GM18526 (cell line): ENCODE measurements at regions not wholly inside any gene's neighbourhood (a gene's known extent, or its start where the extent isn't known, plus 50 kb on each side); places are given as distances from the start of the nearest gene placed in this dataset.

Experiments used
- POLR2A ChIP-seq: IDR thresholded peaks from 3 replicates; pipeline ENCODE4 v1.6.1; 2011; ENCODE audit not compliant: insufficient read length; ENCODE audit errors: extremely low read depth

- TF ChIP-seq POLR2A, result no peak
Measured at GRCh38 chr22:49010070-49010863, 817.4 kb downstream of the BRD1 start.

- TF ChIP-seq POLR2A, result no peak
Measured at GRCh38 chr22:49009359-49010063, 818.2 kb downstream of the BRD1 start.

- TF ChIP-seq POLR2A, result no peak
Measured at GRCh38 chr22:49008682-49009235, 818.9 kb downstream of the BRD1 start.

GRCh38 chr22:49007013-49007653 is 820.5 kb downstream of the BRD1 start:
- TF ChIP-seq POLR2A, result no peak

- TF ChIP-seq POLR2A, result no peak
Measured at GRCh38 chr22:49006207-49007012, 821.3 kb downstream of the BRD1 start.

GRCh38 chr22:49005557-49005956 is 822.1 kb downstream of the BRD1 start:
- no peak for TF ChIP-seq POLR2A

GRCh38 chr22:49004484-49005399 is 822.9 kb downstream of the BRD1 start:
- TF ChIP-seq POLR2A, result no peak

GRCh38 chr22:48993655-48994054 is 834.0 kb downstream of the BRD1 start:
- no peak for TF ChIP-seq POLR2A

- no peak for TF ChIP-seq POLR2A
Measured at GRCh38 chr22:48984639-48985038, 843.0 kb downstream of the BRD1 start.

GRCh38 chr22:48982321-48982905 is 845.3 kb downstream of the BRD1 start:
- no peak for TF ChIP-seq POLR2A

- no peak for TF ChIP-seq POLR2A
Measured at GRCh38 chr22:48981371-48982061, 846.2 kb downstream of the BRD1 start.

- no peak for TF ChIP-seq POLR2A
Measured at GRCh38 chr22:48980918-48981317, 846.8 kb downstream of the BRD1 start.

GRCh38 chr22:48980409-48980808 is 847.3 kb downstream of the BRD1 start:
- TF ChIP-seq POLR2A, result no peak
